Tibial nerve (tissue), 4 donors: ENCODE measurements at regions not wholly inside any gene's neighbourhood (a gene's known extent, or its start where the extent isn't known, plus 50 kb on each side); places are given as distances from the start of the nearest gene placed in this dataset.

Experiments
- EP300 ChIP-seq, 2 donors: sonication (generic); formaldehyde crosslinking; IDR thresholded peaks; one replicate each; pipeline ENCODE4 v1.6.1; 2017; ENCODE audit warnings: antibody characterized with exemption in 2 of 2, mild to moderate bottlenecking in 1 of 2
- POLR2A ChIP-seq, 2 donors: fragments of 450-650 bp; IDR thresholded peaks; one replicate each; pipeline ENCODE4 v1.6.1; 2017; ENCODE audit warnings: antibody characterized with exemption in 2 of 2, mild to moderate bottlenecking in 2 of 2, moderate library complexity in 2 of 2
- TF ChIP-seq, protein P1 (sequence below), 5 experiments: fragments of 200-600 bp in 3 of 5; fragments of 450-650 bp in 2 of 5; sonication (generic) in 3 of 5; IDR thresholded peaks; one replicate each; pipeline ENCODE4 v1.5.1; 2016 to 2019; ENCODE audit warnings: antibody characterized with exemption in 5 of 5, mild to moderate bottlenecking in 3 of 5, moderate library complexity in 2 of 5

DNA sequence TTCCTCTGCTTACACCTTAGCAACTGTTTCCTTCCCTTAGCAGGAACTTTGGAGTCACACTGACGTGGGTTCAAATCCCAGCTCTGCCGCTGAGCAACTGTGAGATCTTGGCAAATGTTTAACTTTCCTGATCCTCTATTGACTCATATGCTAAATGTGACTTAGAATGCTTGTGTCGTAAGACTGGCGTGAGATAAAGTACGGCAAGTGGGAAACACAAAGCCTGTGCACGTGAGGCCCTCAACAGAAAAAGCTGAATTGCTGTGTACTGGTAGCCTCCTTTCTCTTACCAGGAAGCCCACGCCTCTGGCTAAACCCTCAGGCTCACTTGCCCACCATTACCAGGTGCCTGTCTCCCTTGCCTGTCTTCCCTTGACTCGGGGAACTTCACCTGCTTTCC is 135.4 kb upstream of the TNR start:
- TF ChIP-seq, protein P1, sequence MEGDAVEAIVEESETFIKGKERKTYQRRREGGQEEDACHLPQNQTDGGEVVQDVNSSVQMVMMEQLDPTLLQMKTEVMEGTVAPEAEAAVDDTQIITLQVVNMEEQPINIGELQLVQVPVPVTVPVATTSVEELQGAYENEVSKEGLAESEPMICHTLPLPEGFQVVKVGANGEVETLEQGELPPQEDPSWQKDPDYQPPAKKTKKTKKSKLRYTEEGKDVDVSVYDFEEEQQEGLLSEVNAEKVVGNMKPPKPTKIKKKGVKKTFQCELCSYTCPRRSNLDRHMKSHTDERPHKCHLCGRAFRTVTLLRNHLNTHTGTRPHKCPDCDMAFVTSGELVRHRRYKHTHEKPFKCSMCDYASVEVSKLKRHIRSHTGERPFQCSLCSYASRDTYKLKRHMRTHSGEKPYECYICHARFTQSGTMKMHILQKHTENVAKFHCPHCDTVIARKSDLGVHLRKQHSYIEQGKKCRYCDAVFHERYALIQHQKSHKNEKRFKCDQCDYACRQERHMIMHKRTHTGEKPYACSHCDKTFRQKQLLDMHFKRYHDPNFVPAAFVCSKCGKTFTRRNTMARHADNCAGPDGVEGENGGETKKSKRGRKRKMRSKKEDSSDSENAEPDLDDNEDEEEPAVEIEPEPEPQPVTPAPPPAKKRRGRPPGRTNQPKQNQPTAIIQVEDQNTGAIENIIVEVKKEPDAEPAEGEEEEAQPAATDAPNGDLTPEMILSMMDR (IDR thresholded peaks at IDR 0.05), result no peak
- no peak for TF ChIP-seq POLR2A (IDR thresholded peaks at IDR 0.05)
- no peak for TF ChIP-seq EP300 (IDR thresholded peaks at IDR 0.05)
